SK-N-SH (cell line): ENCODE measurements at regions not wholly inside any gene's neighbourhood (a gene's known extent, or its start where the extent isn't known, plus 50 kb on each side); places are given as distances from the start of the nearest gene placed in this dataset.

ENCODE experiments used
- GATA2 ChIP-seq: sonication (generic); formaldehyde crosslinking; IDR thresholded peaks from 2 replicates; pipeline ENCODE4 v1.5.0; 2020; ENCODE audit warnings: mild to moderate bottlenecking, missing genetic modification reagents
- JUND ChIP-seq: IDR thresholded peaks from 2 replicates; pipeline ENCODE4 v1.4.0; 2012
- POLR2AphosphoS5 ChIP-seq: IDR thresholded peaks from 2 replicates; pipeline ENCODE4 v1.6.1; 2012; ENCODE audit warnings: low read depth, low read length
- RAD21 ChIP-seq: IDR thresholded peaks from 2 replicates; pipeline ENCODE4 v1.6.1; 2012; ENCODE audit warnings: mild to moderate bottlenecking, low read length
- RCOR1 ChIP-seq: fragments of 150-350 bp; IDR thresholded peaks from 2 replicates; pipeline ENCODE4 v1.6.1; 2017; ENCODE audit warnings: antibody characterized with exemption, low read length
- SIN3A ChIP-seq: IDR thresholded peaks from 2 replicates; pipeline ENCODE4 v1.6.1; 2012; ENCODE audit warnings: low read depth, mild to moderate bottlenecking, low read length, moderate library complexity, borderline replicate concordance
- TCF12 ChIP-seq: IDR thresholded peaks from 2 replicates; pipeline ENCODE4 v1.4.0; 2012
- TF ChIP-seq, protein P1 (sequence below): fragments of 200-600 bp; sonication (generic); IDR thresholded peaks from 2 replicates; pipeline ENCODE4 v1.6.1; 2017; ENCODE audit warnings: antibody characterized with exemption, mild to moderate bottlenecking, moderate library complexity
- TF ChIP-seq, protein P2 (sequence below): IDR thresholded peaks from 2 replicates; pipeline ENCODE4 v1.4.0; 2012; ENCODE audit warnings: low read depth

DNA sequence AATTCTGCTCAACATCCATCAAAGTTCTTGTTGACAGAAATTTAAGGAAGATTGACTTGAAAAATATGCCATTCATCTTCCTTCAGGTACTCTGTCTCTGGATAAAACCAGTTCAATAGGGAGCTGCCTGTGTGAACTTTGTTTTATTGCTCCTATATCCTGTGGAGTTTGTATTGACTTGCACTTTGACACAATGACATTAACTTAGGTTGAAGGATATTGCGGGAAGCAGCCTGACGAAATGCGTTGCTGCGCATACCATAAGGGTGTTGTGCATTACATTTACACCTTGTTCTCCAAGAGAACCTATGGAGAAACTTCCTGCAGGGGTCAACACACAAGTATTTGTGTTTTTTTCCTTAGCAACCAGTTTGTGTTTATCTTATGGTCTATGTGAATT, 185.4 kb upstream of the GRIK2 start:
- no peak for TF ChIP-seq JUND
- no peak for TF ChIP-seq GATA2 (CRISPR knock-in tag)
- TF ChIP-seq SIN3A = no peak
- TF ChIP-seq, protein P1, sequence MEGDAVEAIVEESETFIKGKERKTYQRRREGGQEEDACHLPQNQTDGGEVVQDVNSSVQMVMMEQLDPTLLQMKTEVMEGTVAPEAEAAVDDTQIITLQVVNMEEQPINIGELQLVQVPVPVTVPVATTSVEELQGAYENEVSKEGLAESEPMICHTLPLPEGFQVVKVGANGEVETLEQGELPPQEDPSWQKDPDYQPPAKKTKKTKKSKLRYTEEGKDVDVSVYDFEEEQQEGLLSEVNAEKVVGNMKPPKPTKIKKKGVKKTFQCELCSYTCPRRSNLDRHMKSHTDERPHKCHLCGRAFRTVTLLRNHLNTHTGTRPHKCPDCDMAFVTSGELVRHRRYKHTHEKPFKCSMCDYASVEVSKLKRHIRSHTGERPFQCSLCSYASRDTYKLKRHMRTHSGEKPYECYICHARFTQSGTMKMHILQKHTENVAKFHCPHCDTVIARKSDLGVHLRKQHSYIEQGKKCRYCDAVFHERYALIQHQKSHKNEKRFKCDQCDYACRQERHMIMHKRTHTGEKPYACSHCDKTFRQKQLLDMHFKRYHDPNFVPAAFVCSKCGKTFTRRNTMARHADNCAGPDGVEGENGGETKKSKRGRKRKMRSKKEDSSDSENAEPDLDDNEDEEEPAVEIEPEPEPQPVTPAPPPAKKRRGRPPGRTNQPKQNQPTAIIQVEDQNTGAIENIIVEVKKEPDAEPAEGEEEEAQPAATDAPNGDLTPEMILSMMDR = no peak
- no peak for TF ChIP-seq RAD21
- TF ChIP-seq TCF12 = no peak
- TF ChIP-seq, protein P2, sequence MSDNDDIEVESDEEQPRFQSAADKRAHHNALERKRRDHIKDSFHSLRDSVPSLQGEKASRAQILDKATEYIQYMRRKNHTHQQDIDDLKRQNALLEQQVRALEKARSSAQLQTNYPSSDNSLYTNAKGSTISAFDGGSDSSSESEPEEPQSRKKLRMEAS = no peak
- no peak for TF ChIP-seq RCOR1
- TF ChIP-seq POLR2AphosphoS5 = no peak
